GM21529 (cell line): ENCODE measurements at regions not wholly inside any gene's neighbourhood (a gene's known extent, or its start where the extent isn't known, plus 50 kb on each side); places are given as distances from the start of the nearest gene placed in this dataset.
"Not testable (repeated sequence)": the region's sequence is repeated elsewhere in the genome, so short reads cannot be mapped to it uniquely, and the experiment has no call there.

Experiments used
- ATAC-seq: cut with Tn5 transposase; IDR thresholded peaks from one replicate; pipeline ENCODE4 v1.9.1; 2021; ENCODE audit not compliant: unreplicated experiment

GRCh38 chr12:58009405-58010195 lies 68.2 kb downstream of the ATP23 start:
- no peak for ATAC-seq

- no peak for ATAC-seq
Observed at GRCh38 chr12:58011676-58012075, 70.3 kb downstream of the ATP23 start.

- not testable (repeated sequence) for ATAC-seq
Observed at GRCh38 chr12:58022379-58023020, 81.1 kb downstream of the ATP23 start.

DNA sequence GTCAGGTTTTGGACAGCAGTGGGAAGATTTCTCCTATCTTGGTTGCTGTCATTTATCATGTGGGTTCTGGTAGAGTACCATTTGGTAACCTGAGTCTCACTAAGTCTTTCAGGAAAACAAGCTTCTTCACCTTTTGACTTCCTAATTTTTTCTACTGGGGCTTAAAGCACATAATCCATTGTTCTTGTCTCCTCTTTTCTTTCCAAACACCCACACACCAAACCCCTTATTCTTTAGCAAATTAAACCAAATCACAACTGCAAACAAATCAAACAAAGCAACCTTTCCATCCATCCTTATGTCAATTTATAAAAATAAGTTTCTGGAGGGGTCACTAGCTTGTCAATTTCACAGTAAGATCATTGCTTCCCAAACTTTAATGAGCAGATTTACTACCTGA lies 84.1 kb downstream of the ATP23 start:
- ATAC-seq, result no peak

DNA sequence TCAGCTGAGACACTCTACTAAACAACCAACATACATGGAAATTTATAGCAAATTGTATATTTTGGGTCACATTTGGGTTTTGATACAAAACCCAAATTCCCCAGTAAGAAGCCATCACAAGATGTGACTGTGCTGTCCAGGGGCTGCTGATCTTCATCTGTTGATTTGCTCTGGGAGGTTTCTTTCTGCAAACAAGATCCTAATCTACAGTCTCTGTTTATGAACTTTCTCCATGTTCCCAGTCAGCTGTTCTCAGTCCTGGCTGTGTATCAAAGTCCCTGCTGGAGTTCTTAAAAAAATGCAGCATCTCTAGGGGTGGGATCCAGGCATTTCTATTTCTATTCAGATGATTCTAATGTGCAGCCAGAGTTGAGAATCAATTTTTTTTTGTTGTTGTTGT lies 85.1 kb downstream of the ATP23 start:
- ATAC-seq, result no peak

DNA sequence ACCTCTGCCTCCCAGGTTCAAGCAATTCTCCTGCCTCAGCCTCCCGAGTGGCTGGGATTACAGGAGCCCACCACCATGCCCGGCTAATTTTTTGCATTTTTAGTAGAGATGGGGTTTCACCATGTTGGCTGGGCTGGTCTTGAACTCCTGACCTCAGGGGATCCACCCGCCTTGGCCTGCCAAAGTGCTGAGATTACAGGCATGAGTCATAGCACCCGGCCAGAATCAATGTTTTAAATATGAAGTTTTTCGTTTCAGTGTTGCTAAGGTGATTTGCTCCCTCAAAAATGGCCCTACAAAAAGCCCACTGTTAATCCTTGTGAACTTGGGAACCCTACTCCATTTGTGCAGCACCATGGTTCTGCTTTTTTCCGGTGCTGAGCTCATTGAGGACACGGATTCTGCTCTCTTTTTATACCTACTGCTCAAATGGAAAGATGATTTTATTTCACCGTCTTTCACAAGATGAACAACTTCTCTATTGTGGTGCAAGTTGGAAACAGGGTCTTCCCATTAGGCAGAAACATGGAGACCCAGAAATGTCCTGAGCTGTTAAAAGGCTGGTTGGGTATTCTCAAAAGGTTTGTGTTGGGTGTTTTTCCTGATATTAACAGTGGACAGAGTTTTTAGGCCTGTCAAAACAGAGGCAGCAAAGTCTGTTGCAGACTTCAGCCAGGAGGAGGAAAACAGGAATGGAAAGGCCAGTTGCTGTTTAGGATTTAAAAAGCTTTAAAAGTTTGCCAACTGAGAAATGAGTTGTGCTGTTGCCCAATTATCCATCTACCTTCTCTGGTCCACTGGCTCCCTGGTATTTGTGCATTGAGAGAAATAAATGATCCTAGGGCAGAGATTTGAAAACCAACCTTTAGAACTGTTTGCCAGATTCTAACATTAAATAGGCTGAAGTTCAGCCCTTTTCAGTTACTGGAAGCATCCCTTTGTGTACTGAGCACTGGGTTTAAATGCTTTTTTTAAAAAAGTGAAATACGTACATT lies 85.8 kb downstream of the ATP23 start:
- ATAC-seq, result no peak

- no peak for ATAC-seq
Observed at GRCh38 chr12:58028294-58028693, 86.9 kb downstream of the ATP23 start.

DNA sequence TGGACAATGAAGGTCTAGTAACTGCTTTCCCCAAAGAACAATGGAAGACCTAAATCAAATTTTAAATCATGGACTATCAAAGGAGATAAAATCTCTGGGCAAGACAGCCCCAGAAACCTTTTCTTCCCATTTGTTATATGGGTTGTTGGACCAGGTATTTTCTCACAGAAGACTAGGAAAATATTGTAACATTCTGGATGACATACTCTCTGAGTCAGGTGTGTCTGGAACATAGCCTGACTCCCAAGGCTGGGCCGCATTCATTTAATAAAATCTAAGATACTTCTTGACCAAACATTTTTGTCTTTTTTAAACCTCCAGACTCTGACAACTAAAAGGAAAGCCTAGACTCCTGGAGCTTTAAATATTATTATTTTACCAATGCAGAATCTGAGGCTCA lies 87.9 kb downstream of the ATP23 start:
- ATAC-seq, result no peak

DNA sequence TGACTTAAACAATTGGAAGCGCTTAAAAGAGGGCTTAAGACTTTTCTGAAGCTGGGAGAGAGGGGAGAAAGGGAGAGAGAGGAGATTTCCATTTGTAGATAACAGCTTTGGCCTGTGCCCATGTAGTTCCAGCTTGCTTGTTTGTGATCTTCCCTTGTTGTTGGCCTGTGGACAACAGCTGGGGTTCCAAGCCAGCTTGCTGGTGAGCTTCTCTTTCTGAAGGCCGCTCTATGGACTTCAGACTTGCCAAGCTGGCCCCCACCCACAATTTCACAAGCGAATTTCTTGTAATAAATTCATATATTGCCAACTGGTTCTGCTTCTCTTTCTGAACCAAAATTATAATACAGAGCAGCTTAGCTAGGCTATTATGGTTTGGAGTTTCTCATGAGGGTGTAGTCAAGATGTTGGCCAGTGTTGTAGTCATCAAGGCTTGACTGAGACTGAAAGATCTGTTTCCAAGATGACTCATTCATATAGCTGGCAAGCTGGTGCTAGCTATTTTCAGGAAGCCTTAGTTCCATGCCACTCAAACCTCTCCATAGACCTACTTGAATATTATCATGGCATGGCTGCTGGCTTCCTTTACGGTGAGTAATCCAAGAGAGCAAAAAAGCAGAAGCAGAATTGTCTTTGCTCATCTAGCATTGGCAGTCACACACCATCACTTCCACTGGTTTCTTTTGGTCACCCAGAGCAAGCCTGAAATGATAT lies 89.4 kb downstream of the ATP23 start:
- no peak for ATAC-seq

DNA sequence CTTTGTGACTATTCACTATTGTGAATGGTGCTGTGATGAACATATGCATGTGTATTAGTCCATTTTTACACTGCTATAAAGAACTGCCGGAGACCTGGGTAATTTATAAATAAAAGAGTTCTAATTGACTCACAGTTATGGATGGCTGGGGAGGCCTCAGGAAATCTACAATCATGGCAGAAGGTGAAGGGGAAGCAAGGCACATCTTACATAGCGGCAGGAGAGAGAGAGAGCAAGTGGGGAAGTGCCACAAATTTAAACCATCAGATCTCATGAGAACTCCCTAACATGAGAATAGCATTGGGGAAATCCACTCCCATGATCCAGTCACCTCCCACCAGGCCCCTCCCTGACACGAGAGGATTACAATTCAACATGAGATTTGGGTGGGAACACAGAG lies 90.8 kb downstream of the ATP23 start:
- ATAC-seq, result no peak

DNA sequence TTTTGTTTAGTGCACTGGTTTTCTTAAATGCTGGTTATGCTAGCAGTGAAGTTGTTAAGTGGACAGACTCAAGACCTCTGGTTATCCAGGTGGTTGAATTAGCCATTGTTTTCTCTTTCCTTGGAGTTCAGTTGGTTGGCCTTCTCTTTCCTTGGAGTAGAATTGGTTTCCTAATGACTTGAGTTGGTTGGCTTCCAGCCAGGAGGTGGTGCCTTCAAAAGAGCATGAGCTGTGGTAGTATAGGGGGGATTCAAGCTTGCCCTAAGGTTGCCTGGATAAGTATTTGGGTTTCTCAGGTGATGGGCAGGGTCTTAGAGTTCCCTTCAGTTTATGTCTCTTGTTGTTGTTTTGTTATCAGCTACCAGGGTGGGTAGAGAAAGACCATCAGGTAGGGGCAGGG lies 92.5 kb downstream of the ATP23 start:
- no peak for ATAC-seq

DNA sequence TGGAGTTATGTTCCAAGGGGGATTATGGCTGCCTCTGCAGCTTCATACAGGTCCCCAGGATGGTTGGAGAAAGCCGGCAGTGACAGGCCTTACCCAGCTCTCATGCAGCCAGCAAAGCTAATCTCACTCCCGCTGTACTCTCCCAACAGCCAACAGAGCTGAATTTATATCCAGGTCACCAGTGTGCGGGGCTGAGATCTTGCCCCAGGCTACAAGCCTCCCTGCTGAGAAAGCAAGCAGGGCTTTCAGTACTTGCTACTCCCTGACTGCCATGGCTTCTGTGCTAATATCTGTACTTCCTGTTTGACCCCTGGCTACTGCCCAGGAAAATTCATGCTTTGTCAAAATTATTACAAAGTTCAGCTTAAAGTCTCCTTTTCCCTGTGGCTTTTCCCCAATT lies 92.9 kb downstream of the ATP23 start:
- no peak for ATAC-seq

GRCh38 chr12:58034712-58035111 lies 93.3 kb downstream of the ATP23 start:
- ATAC-seq, result no peak

DNA sequence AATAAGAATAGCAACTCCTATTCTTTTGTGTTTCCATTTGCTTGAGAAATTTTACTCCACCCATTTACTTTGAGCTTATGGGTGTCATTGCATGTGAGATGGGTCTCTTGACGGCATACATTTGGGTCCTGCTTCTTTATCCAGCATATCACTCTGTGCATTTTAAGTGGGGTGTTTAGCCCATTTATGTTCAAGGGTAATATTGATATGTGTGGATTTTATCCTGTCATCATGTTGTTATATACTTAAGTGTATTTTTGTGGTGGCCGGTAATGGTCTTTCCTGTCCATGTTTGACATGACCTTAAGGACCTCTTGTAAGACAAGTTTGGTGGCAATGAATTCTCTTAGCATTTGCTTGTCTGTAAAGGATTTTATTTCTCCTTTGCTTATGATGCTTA lies 100.1 kb downstream of the ATP23 start:
- ATAC-seq, result no peak

DNA sequence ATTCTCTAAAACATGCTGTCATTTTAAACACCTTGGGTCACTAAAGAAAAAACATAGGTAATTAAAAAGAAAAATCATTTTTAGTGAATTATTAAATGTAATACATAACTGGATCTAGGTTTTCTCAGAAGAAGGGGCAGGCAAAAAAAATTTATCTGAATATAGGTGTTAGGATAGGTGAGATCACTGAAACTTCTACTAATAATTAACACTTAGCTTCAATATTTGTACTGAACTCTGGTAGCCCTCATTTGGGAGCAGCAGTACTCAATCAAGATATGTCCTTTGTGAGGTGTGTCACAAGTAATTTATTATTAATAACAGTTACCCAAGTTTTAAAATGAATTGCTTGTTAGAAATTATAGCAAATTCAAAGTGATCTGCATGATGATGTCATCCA lies 103.6 kb downstream of the ATP23 start:
- no peak for ATAC-seq

DNA sequence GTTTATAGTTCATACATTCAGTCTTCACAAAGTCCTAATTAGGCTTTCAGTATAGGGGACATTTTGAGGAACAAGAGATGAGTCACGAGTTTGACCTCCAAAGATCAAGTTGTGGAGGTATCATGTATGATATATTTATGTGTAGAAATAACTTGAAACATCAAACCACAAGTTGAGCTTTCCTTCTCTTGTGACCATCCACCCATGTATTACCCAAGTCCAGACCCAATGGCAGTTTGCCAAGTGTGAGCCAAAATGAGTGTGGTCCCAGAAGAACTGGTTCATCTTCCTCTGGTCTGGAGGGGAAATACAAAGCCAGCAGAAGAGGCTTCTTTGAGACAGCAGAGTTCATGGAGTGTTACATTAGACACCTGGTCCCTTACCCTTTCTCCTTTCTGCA lies 104.9 kb downstream of the ATP23 start:
- ATAC-seq, result no peak

GRCh38 chr12:58051378-58051777 lies 110.0 kb downstream of the ATP23 start:
- ATAC-seq, result no peak

DNA sequence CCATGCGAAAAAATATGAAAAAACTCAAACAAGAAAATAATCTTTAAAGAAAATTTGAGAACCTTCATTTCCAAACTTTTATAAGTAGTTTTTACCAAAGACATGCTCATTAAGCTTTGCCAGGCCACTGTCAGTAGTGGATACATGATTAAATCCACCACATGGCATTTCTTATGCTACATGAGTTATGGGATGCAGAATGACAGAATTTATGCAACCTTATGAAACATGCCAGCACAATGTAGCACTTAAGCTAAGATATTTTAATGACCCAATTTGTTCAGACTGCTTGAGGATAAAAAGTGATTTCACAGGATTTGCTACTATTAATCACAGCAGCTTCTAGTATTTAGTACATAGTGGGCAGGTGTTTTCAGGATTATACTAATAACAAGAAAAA lies 123.3 kb downstream of the ATP23 start:
- no peak for ATAC-seq

- no peak for ATAC-seq
Observed at GRCh38 chr12:58066296-58066695, 124.9 kb downstream of the ATP23 start.

- ATAC-seq, result no peak
Observed at GRCh38 chr12:58067610-58068387, 126.4 kb downstream of the ATP23 start.
